Testis (tissue), 2 donors: ENCODE measurements at regions not wholly inside any gene's neighbourhood (a gene's known extent, or its start where the extent isn't known, plus 50 kb on each side); places are given as distances from the start of the nearest gene placed in this dataset.

Experiments used
- DNase-seq: peaks from one replicate; pipeline ENCODE4 v3.0.0-alpha.2; 2019
- H3K27ac ChIP-seq, 2 donors: fragments of 200-600 bp; sonication (generic); one replicate each; pipeline ENCODE4 v1.5.1; 2019
- H3K27me3 ChIP-seq: fragments of 200-600 bp; sonication (generic); one replicate; pipeline ENCODE4 v1.5.1; 2019
- H3K36me3 ChIP-seq: fragments of 200-600 bp; sonication (generic); one replicate; pipeline ENCODE4 v1.5.1; 2017; ENCODE audit warnings: low read depth; ENCODE audit errors: missing control alignments
- H3K4me1 ChIP-seq: fragments of 200-600 bp; sonication (generic); one replicate; pipeline ENCODE4 v1.5.1; 2019
- H3K4me3 ChIP-seq, 2 donors: fragments of 200-600 bp; sonication (generic); one replicate each; pipeline ENCODE4 v1.5.1; 2017 to 2019
- H3K9me3 ChIP-seq: fragments of 200-600 bp; sonication (generic); one replicate; pipeline ENCODE4 v1.5.1; 2017
- POLR2A ChIP-seq: fragments of 450-650 bp; IDR thresholded peaks from one replicate; pipeline ENCODE4 v1.6.1; 2017; ENCODE audit warnings: antibody characterized with exemption, mild to moderate bottlenecking, moderate library complexity
- WGBS, 2 donors: methylation state at CpG; one replicate each; pipeline ENCODE4 v1.1.5; 2018; 5-methylcytosine and 5-hydroxymethylcytosine counted together
- intact Hi-C: fragments of 100-400 bp; cut with DNase I; formaldehyde crosslinking; loops from one replicate; pipeline ENCODE4 v1.15.1; 2023; ENCODE audit warnings: low total_unique reads
- TF ChIP-seq, protein P1 (sequence below), 3 experiments: fragments of 450-650 bp in 2 of 3; fragments of 200-600 bp in 1 of 3; sonication (generic) in 1 of 3; IDR thresholded peaks; one replicate each; pipeline ENCODE4 v1.5.1; 2016 to 2019; ENCODE audit warnings: antibody characterized with exemption in 3 of 3, mild to moderate bottlenecking in 2 of 3, moderate library complexity in 1 of 3

GRCh38 chr1:39115271-39116110 lies 89.0 kb upstream of the MACF1 start:
- Histone ChIP-seq H3K9me3 (no peaks in the 10 kb centered on the region), H3K27ac (no peak overlapping the region), H3K4me3 (no peak overlapping the region), H3K27me3 (no peaks in the 10 kb centered on the region), H3K36me3 (no peaks in the 10 kb centered on the region), H3K4me1 (peaks cover 14% of the 10 kb centered on the region)
- 69 to 79% methylated on average over 4 of the region's 4 CpGs for WGBS, 2 donors
- TF ChIP-seq POLR2A = no peak
- TF ChIP-seq, protein P1, sequence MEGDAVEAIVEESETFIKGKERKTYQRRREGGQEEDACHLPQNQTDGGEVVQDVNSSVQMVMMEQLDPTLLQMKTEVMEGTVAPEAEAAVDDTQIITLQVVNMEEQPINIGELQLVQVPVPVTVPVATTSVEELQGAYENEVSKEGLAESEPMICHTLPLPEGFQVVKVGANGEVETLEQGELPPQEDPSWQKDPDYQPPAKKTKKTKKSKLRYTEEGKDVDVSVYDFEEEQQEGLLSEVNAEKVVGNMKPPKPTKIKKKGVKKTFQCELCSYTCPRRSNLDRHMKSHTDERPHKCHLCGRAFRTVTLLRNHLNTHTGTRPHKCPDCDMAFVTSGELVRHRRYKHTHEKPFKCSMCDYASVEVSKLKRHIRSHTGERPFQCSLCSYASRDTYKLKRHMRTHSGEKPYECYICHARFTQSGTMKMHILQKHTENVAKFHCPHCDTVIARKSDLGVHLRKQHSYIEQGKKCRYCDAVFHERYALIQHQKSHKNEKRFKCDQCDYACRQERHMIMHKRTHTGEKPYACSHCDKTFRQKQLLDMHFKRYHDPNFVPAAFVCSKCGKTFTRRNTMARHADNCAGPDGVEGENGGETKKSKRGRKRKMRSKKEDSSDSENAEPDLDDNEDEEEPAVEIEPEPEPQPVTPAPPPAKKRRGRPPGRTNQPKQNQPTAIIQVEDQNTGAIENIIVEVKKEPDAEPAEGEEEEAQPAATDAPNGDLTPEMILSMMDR (IDR thresholded peaks at IDR 0.05) = no peak
- DNase-seq = no peak
- intact Hi-C loops = no loop called here

DNA sequence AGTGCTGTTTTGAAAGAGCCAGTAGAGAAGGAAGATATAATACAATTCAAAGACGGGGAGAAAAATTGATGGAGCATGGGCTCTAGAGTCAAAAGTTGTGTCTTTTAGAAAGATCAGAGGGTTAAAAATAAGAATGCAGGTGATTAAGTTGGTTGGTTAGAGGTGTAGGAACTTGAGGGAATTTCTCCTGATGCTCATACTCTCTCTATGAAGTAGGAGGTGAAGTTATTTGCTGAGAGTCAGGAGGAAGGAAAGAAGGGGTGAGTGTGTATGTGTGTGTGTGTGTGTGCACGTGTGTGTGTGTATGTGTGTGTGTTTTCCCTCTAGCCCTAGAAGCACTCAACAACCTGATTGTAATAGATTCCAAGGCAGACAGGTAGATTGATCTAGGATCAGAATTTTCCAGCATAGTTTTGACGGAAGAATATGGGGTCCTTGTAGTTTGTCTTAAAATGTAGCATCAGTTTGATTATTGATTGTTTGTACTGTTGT lies 88.3 kb upstream of the MACF1 start:
- Histone ChIP-seq H3K27me3 (no peaks in the 10 kb centered on the region), H3K27ac (no peak overlapping the region), H3K9me3 (no peaks in the 10 kb centered on the region), H3K36me3 (no peaks in the 10 kb centered on the region), H3K4me1 (peaks cover 9% of the 10 kb centered on the region), H3K4me3 (no peak overlapping the region)
- 84 to 87% methylated on average over 3 of the region's 3 CpGs for WGBS, 2 donors
- TF ChIP-seq, protein P1 (IDR thresholded peaks at IDR 0.05) = no peak
- no peak for TF ChIP-seq POLR2A
- DNase-seq = no peak
- intact Hi-C loops = no loop called here

- Histone ChIP-seq H3K27ac (no peak overlapping the region), H3K27me3 (no peaks in the 10 kb centered on the region), H3K4me1 (peaks cover 9% of the 10 kb centered on the region), H3K4me3 (no peak overlapping the region), H3K36me3 (no peaks in the 10 kb centered on the region), H3K9me3 (no peaks in the 10 kb centered on the region)
- intact Hi-C loops = no loop called here
- 83 to 89% methylated on average over 3 of the region's 3 CpGs for WGBS, 2 donors
- DNase-seq = no peak
- TF ChIP-seq, protein P1 (IDR thresholded peaks at IDR 0.05) = no peak
- no peak for TF ChIP-seq POLR2A
Measured at GRCh38 chr1:39116860-39117728, 87.4 kb upstream of the MACF1 start.

GRCh38 chr1:39117899-39118450 lies 86.5 kb upstream of the MACF1 start:
- H3K4me1 ChIP-seq = peaks cover 9% of the 10 kb centered on the region
- H3K36me3 ChIP-seq = no peaks in the 10 kb centered on the region
- 36 to 63% methylated on average over 1 of the region's 1 CpG for WGBS, 2 donors
- no peak overlapping the region for H3K27ac ChIP-seq
- intact Hi-C loops = no loop called here
- no peaks in the 10 kb centered on the region for H3K9me3 ChIP-seq
- DNase-seq = no peak
- no peaks in the 10 kb centered on the region for H3K27me3 ChIP-seq
- H3K4me3 ChIP-seq = no peak overlapping the region
- TF ChIP-seq, protein P1 (IDR thresholded peaks at IDR 0.05) = no peak
- TF ChIP-seq POLR2A = no peak
